Mesendoderm (in vitro differentiated cells): ENCODE measurements at regions not wholly inside any gene's neighbourhood (a gene's known extent, or its start where the extent isn't known, plus 50 kb on each side); places are given as distances from the start of the nearest gene placed in this dataset.

Source experiments
- DNase-seq: peaks from one replicate; pipeline ENCODE4 v3.0.0; 2013
- H2AK5ac ChIP-seq: 2 replicates; pipeline ENCODE4 v1.6.1; 2013; ENCODE audit warnings: low read length, inconsistent platforms
- H2BK120ac ChIP-seq: 2 replicates; pipeline ENCODE4 v1.6.1; 2013; ENCODE audit warnings: low read depth, mild to moderate bottlenecking, low read length, moderate library complexity, mixed read lengths
- H2BK15ac ChIP-seq: replicated peaks from 2 replicates; pipeline ENCODE4 v1.6.1; 2013; ENCODE audit warnings: low read depth, mild to moderate bottlenecking, moderate library complexity
- H2BK5ac ChIP-seq: 2 replicates; pipeline ENCODE4 v1.6.1; 2013; ENCODE audit warnings: low read length, inconsistent platforms
- H3K18ac ChIP-seq: 2 replicates; pipeline ENCODE4 v1.6.1; 2013; ENCODE audit warnings: mild to moderate bottlenecking, low read length, mixed read lengths
- H3K23ac ChIP-seq: one replicate; pipeline ENCODE4 v1.6.1; 2013; ENCODE audit warnings: low read length
- H3K27ac ChIP-seq: 2 replicates; pipeline ENCODE4 v1.5.1; 2013; ENCODE audit warnings: low read depth, mild to moderate bottlenecking, inconsistent platforms, low read length, moderate library complexity
- H3K27me3 ChIP-seq: 2 replicates; pipeline ENCODE4 v1.6.1; 2013; ENCODE audit warnings: low read length, control low read depth, mild to moderate bottlenecking, inconsistent platforms; ENCODE audit not compliant: insufficient read depth, poor library complexity
- H3K36me3 ChIP-seq: 2 replicates; pipeline ENCODE4 v1.6.1; 2013; ENCODE audit warnings: low read length, inconsistent platforms; ENCODE audit not compliant: control insufficient read depth, insufficient read depth
- H3K4ac ChIP-seq: one replicate; pipeline ENCODE4 v1.6.1; 2013; ENCODE audit warnings: low read depth, mild to moderate bottlenecking, low read length, moderate library complexity
- H3K4me1 ChIP-seq: 2 replicates; pipeline ENCODE4 v1.6.1; 2013; ENCODE audit warnings: low read depth, low read length, inconsistent platforms; ENCODE audit not compliant: control insufficient read depth
- H3K4me2 ChIP-seq: 2 replicates; pipeline ENCODE4 v1.6.1; 2013; ENCODE audit warnings: low read length
- H3K4me3 ChIP-seq: 2 replicates; pipeline ENCODE4 v1.5.1; 2013; ENCODE audit warnings: mild to moderate bottlenecking, low read length
- H3K56ac ChIP-seq: one replicate; pipeline ENCODE4 v1.6.1; 2013; ENCODE audit warnings: low read length
- H3K79me1 ChIP-seq: 2 replicates; pipeline ENCODE4 v1.6.1; 2013; ENCODE audit warnings: low read length, inconsistent platforms
- H3K79me2 ChIP-seq: 2 replicates; pipeline ENCODE4 v1.6.1; 2013; ENCODE audit warnings: mild to moderate bottlenecking, low read length; ENCODE audit not compliant: control insufficient read depth, insufficient read depth
- H3K9ac ChIP-seq: 2 replicates; pipeline ENCODE4 v1.6.1; 2013; ENCODE audit warnings: low read length, inconsistent platforms
- H4K5ac ChIP-seq: one replicate; pipeline ENCODE4 v1.6.1; 2013; ENCODE audit warnings: low read length
- H4K8ac ChIP-seq: one replicate; pipeline ENCODE4 v1.6.1; 2013; ENCODE audit warnings: low read depth, mild to moderate bottlenecking, control low read depth, low read length, moderate library complexity
- WGBS: extraction: QIAGEN DNeasy Blood & Tissue Kit; methylation state at CpG from one replicate; pipeline ENCODE4 v1.1.7; 2013; ENCODE audit warnings: low lambda C conversion rate, missing lambda C conversion rate; ENCODE audit not compliant: insufficient coverage; ENCODE audit errors: extremely low coverage; 5-methylcytosine and 5-hydroxymethylcytosine counted together

DNA sequence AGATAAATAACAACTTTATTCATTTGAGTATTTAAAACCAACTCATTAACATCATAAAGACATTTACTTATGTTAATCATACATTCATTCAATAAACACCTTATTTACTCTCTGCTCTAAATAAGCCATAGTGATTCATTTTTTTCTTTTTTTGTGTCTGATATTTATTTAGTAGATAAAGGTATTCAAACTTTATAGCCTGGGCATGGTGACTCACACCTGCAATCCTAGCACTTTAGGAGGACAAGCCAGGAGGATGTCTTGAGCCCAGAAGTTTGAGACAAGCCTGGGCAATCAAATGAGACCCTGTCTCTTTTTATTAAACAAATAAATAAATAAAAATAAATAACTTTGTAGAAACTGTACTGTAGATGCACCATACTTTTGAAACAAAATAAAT, 771.3 kb upstream of the PCDH7 start:
- Histone ChIP-seq H4K8ac (no peak overlapping the region), H4K5ac (no peak overlapping the region), H3K27me3 (no peaks in the 10 kb centered on the region), H3K36me3 (no peaks in the 10 kb centered on the region), H2BK5ac (no peak overlapping the region), H3K79me2 (no peaks in the 10 kb centered on the region), H3K4me2 (no peak overlapping the region), H3K4me1 (no peaks in the 10 kb centered on the region), H3K56ac (no peak overlapping the region), H3K23ac (no peak overlapping the region), H2BK120ac (no peak overlapping the region), H2BK15ac (no peak overlapping the region), H2AK5ac (no peak overlapping the region), H3K18ac (no peak overlapping the region), H3K4me3 (no peak overlapping the region), H3K79me1 (no peaks in the 10 kb centered on the region), H3K9ac (no peak overlapping the region), H3K4ac (no peak overlapping the region), H3K27ac (no peak overlapping the region)
- DNase-seq: no peak

DNA sequence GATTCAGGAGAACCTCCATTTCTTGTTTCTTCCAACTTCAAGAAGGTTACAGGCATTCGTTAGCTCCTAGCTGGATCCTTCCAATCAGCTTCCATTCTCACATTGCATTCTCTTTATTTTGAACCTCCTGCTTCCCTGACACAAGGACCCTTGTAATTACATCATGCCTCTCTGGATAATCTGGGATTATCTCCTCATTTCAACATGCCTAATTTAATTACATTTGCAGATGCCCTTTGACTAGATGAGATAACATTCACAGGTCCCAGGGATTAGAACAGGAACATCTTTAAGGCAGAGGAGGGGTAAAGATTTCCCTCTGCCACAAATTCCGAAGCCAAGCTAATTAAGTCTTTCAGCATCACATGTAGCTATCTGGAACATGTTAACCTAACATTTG, 753.8 kb upstream of the PCDH7 start:
- H3K4me3 ChIP-seq: no peak overlapping the region
- no peak overlapping the region for H3K4me2 ChIP-seq
- H3K4me1 ChIP-seq: no peaks in the 10 kb centered on the region
- H3K27ac ChIP-seq: no peak overlapping the region
- no peak overlapping the region for H3K56ac ChIP-seq
- H3K27me3 ChIP-seq: no peaks in the 10 kb centered on the region
- no peaks in the 10 kb centered on the region for H3K36me3 ChIP-seq
- H3K18ac ChIP-seq: no peak overlapping the region
- no peaks in the 10 kb centered on the region for H3K79me1 ChIP-seq
- no peak overlapping the region for H4K8ac ChIP-seq
- H3K9ac ChIP-seq: no peak overlapping the region
- no peak overlapping the region for H2BK120ac ChIP-seq
- H2BK5ac ChIP-seq: no peak overlapping the region
- H2AK5ac ChIP-seq: no peak overlapping the region
- H3K79me2 ChIP-seq: no peaks in the 10 kb centered on the region
- no peak overlapping the region for H3K23ac ChIP-seq
- H3K4ac ChIP-seq: no peak overlapping the region
- no CpG with 5 or more reads among the region's 2 CpGs for WGBS
- peak; percentile 89 for DNase-seq
- no peak overlapping the region for H4K5ac ChIP-seq
- H2BK15ac ChIP-seq: no peak overlapping the region

DNA sequence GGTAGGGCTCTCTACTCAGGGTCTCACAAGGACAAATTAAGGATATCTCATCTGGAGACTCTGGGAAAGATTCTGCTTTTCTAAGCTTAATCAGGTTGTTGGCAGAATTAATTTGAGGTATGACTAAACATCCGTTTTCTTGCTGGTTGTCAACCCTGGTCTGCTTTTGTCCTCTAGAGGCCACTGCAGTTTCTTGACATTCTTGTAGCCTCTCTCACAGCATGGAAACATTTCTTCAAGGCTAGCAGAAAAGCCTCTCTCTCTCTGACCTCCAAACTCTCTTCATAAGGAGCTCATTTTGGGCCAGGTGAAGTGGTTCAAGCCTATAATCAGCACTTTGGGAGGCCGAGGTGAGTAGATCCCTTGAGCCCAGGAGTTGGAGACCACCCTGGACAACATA, 749.5 kb upstream of the PCDH7 start:
- Histone ChIP-seq H3K4ac (no peak overlapping the region), H4K5ac (no peak overlapping the region), H3K79me1 (no peaks in the 10 kb centered on the region), H2BK15ac (no peak overlapping the region), H3K4me1 (no peaks in the 10 kb centered on the region), H3K9ac (no peak overlapping the region), H3K27me3 (no peaks in the 10 kb centered on the region), H3K4me3 (no peak overlapping the region), H4K8ac (no peak overlapping the region), H3K79me2 (no peaks in the 10 kb centered on the region), H2BK5ac (no peak overlapping the region), H2BK120ac (no peak overlapping the region), H3K23ac (no peak overlapping the region), H3K27ac (no peak overlapping the region), H3K4me2 (no peak overlapping the region), H2AK5ac (no peak overlapping the region), H3K56ac (no peak overlapping the region), H3K36me3 (no peaks in the 10 kb centered on the region), H3K18ac (no peak overlapping the region)
- peak; percentile 80 for DNase-seq
- no CpG with 5 or more reads among the region's 2 CpGs for WGBS

DNA sequence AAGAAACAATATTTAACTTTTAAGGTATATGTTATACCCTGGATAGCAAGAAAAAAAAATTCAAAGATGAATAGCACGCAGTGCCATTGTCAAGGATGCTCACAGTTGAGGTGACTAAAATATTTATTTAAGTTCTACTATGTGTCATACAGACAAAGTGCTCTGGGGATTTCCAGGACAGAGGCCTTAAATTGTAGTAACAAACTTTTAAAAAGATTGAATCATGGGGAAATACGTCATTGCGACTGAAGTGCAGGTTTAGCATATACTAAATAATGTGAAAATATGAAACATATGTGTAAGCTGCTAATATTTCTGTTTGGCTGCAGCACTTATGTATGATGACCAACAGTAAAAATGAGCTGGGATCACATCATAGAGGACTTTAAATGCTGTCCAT, 748.0 kb upstream of the PCDH7 start:
- Histone ChIP-seq H3K79me2 (no peaks in the 10 kb centered on the region), H3K4ac (no peak overlapping the region), H3K27me3 (no peaks in the 10 kb centered on the region), H2BK5ac (no peak overlapping the region), H3K36me3 (no peaks in the 10 kb centered on the region), H4K5ac (no peak overlapping the region), H3K79me1 (no peaks in the 10 kb centered on the region), H3K27ac (no peak overlapping the region), H3K56ac (no peak overlapping the region), H3K18ac (no peak overlapping the region), H3K4me1 (no peaks in the 10 kb centered on the region), H3K4me3 (no peak overlapping the region), H2BK120ac (no peak overlapping the region), H2AK5ac (no peak overlapping the region), H3K9ac (no peak overlapping the region), H3K4me2 (no peak overlapping the region), H3K23ac (no peak overlapping the region), H4K8ac (no peak overlapping the region), H2BK15ac (no peak overlapping the region)
- WGBS: no CpG with 5 or more reads among the region's 3 CpGs
- DNase-seq: no peak

DNA sequence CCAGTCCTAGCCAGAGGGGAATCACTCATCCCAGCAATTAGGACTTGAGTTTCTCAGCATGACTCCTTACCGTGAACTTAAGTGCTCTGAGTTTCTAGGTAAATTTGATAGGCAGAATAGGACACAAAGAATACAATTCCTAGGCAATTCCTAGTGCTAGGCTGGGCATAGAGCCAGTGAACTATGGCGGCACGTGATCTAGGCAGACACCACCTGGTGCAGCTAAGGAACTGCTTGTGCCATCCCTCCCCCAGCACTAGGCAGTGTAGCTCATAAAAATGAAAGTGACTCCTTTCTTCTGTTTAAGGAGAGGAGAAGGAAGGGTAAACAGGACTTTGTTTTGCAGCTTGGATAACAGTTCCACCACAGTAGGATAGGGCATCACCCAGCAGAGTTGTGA, 736.3 kb upstream of the PCDH7 start:
- Histone ChIP-seq H4K5ac (no peak overlapping the region), H4K8ac (no peak overlapping the region), H3K56ac (no peak overlapping the region), H3K4me2 (no peak overlapping the region), H3K27me3 (no peaks in the 10 kb centered on the region), H3K4me3 (no peak overlapping the region), H2AK5ac (no peak overlapping the region), H3K36me3 (no peaks in the 10 kb centered on the region), H2BK5ac (no peak overlapping the region), H3K9ac (no peak overlapping the region), H3K4ac (no peak overlapping the region), H2BK15ac (no peak overlapping the region), H3K27ac (no peak overlapping the region), H3K79me1 (no peaks in the 10 kb centered on the region), H3K79me2 (no peaks in the 10 kb centered on the region), H2BK120ac (no peak overlapping the region), H3K23ac (no peak overlapping the region), H3K18ac (no peak overlapping the region), H3K4me1 (no peaks in the 10 kb centered on the region)
- no peak for DNase-seq
- no CpG with 5 or more reads among the region's 3 CpGs for WGBS

DNA sequence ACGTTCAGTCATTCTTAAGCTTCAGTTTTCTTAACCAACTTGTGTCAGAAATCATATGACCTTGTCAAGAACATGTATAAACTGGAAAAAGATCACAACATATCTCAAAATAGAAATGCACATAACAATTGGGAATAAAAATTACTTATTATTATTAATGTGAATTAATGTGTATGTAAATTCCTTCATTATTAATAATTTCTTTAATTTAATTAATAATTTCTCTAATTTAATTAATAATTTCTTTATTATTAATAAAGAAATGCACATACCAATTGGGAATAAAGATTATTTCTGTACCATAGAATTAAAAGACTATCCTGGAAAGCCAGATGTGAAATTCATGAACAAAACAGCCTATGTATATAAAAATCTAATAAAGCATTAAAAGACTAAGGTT, 718.5 kb upstream of the PCDH7 start:
- Histone ChIP-seq H3K79me1 (no peaks in the 10 kb centered on the region), H3K4me1 (no peaks in the 10 kb centered on the region), H3K9ac (no peak overlapping the region), H3K27me3 (no peaks in the 10 kb centered on the region), H3K4ac (no peak overlapping the region), H3K23ac (no peak overlapping the region), H2AK5ac (no peak overlapping the region), H3K4me2 (no peak overlapping the region), H3K4me3 (no peak overlapping the region), H2BK5ac (no peak overlapping the region), H3K27ac (no peak overlapping the region), H3K36me3 (no peaks in the 10 kb centered on the region), H2BK120ac (no peak overlapping the region), H4K5ac (no peak overlapping the region), H4K8ac (no peak overlapping the region), H3K18ac (no peak overlapping the region), H2BK15ac (no peak overlapping the region), H3K56ac (no peak overlapping the region), H3K79me2 (no peaks in the 10 kb centered on the region)
- no CpG with 5 or more reads among the region's 1 CpG for WGBS
- DNase-seq: no peak
